HEK293 (cell line): ENCODE measurements at regions not wholly inside any gene's neighbourhood (a gene's known extent, or its start where the extent isn't known, plus 50 kb on each side); places are given as distances from the start of the nearest gene placed in this dataset.

Source experiments
- CTCF ChIA-PET: fragments of 350-600 bp; formaldehyde crosslinking; extraction: SDS; loops from one replicate; lab custom pipeline; 2021; ENCODE audit warnings: antibody characterized with exemption; lab: Yijun Ruan, JAX
- POLR2A ChIA-PET: fragments of 300-600 bp; formaldehyde crosslinking; extraction: SDS; loops from one replicate; lab custom pipeline; 2020; ENCODE audit warnings: antibody characterized with exemption, inconsistent platforms; lab: Yijun Ruan, JAX
- H3K27ac ChIP-seq: fragments of 200-500 bp; sonication (Bioruptor generic); 2 replicates; pipeline ENCODE4 v1.5.1; 2014; ENCODE audit warnings: low read depth, low read length, control low read depth, inconsistent platforms; ENCODE audit errors: extremely low read depth
- H3K36me3 ChIP-seq, 2 experiments: fragments of 200-500 bp in 1 of 2; sonication (Bioruptor generic) in 1 of 2; 1 replicate in 1 of 2; 2 replicates in 1 of 2; pipeline ENCODE4 v1.5.1; 2014 to 2017; ENCODE audit warnings: inconsistent platforms in 2 of 2, low read length in 2 of 2; ENCODE audit not compliant: control insufficient read depth in 2 of 2, insufficient read depth in 1 of 2
- H3K4me1 ChIP-seq: fragments of 200-500 bp; sonication (Bioruptor generic); 2 replicates; pipeline ENCODE4 v1.5.1; 2014; ENCODE audit warnings: mild to moderate bottlenecking, low read length, inconsistent platforms; ENCODE audit not compliant: control insufficient read depth, insufficient read depth
- H3K4me3 ChIP-seq: 2 replicates; pipeline ENCODE4 v1.5.1; 2011; ENCODE audit warnings: low read depth, mild to moderate bottlenecking, control low read depth, low read length, moderate library complexity
- H3K9me3 ChIP-seq: fragments of 200-500 bp; sonication (Bioruptor generic); 2 replicates; pipeline ENCODE4 v1.5.1; 2014; ENCODE audit warnings: low read depth, low read length, inconsistent platforms; ENCODE audit not compliant: control insufficient read depth, insufficient read depth
- ZBTB7A ChIP-seq: fragments of 450-650 bp; formaldehyde crosslinking; IDR thresholded peaks from 2 replicates; pipeline ENCODE4 v1.5.1; 2016; ENCODE audit warnings: low read depth, missing biosample characterization, missing genetic modification characterization
- ZBTB8A ChIP-seq: fragments of 450-650 bp; formaldehyde crosslinking; IDR thresholded peaks from 2 replicates; pipeline ENCODE4 v1.5.1; 2016; ENCODE audit warnings: missing biosample characterization, missing genetic modification characterization
- ZFP37 ChIP-seq: fragments of 450-650 bp; formaldehyde crosslinking; IDR thresholded peaks from 2 replicates; pipeline ENCODE4 v1.5.1; 2016; ENCODE audit warnings: missing biosample characterization, missing genetic modification characterization
- ZNF174 ChIP-seq: fragments of 450-650 bp; formaldehyde crosslinking; IDR thresholded peaks from 2 replicates; pipeline ENCODE4 v1.5.0; 2017; ENCODE audit warnings: missing biosample characterization, mild to moderate bottlenecking, missing genetic modification characterization
- ZNF214 ChIP-seq: fragments of 450-650 bp; formaldehyde crosslinking; IDR thresholded peaks from 2 replicates; pipeline ENCODE4 v1.5.1; 2017; ENCODE audit warnings: missing biosample characterization, mild to moderate bottlenecking, missing genetic modification characterization, borderline replicate concordance
- ZNF221 ChIP-seq: fragments of 450-650 bp; formaldehyde crosslinking; IDR thresholded peaks from 2 replicates; pipeline ENCODE4 v1.5.1; 2017; ENCODE audit warnings: missing biosample characterization, missing genetic modification characterization, borderline replicate concordance
- ZNF239 ChIP-seq: fragments of 450-650 bp; formaldehyde crosslinking; IDR thresholded peaks from 2 replicates; pipeline ENCODE4 v1.5.1; 2016; ENCODE audit warnings: missing biosample characterization, missing genetic modification characterization
- ZNF350 ChIP-seq: fragments of 450-650 bp; formaldehyde crosslinking; IDR thresholded peaks from 2 replicates; pipeline ENCODE4 v1.5.0; 2017; ENCODE audit warnings: missing biosample characterization, mild to moderate bottlenecking, missing genetic modification characterization
- ZNF354C ChIP-seq: fragments of 450-650 bp; formaldehyde crosslinking; IDR thresholded peaks from 2 replicates; pipeline ENCODE4 v1.5.1; 2016; ENCODE audit warnings: missing biosample characterization, missing genetic modification characterization, low read depth, borderline replicate concordance
- ZNF404 ChIP-seq: fragments of 450-650 bp; formaldehyde crosslinking; IDR thresholded peaks from 2 replicates; pipeline ENCODE4 v1.5.1; 2017; ENCODE audit warnings: missing biosample characterization, missing genetic modification characterization
- ZNF473 ChIP-seq: fragments of 450-650 bp; formaldehyde crosslinking; IDR thresholded peaks from 2 replicates; pipeline ENCODE4 v1.5.1; 2017; ENCODE audit warnings: missing biosample characterization, missing genetic modification characterization
- ZNF558 ChIP-seq: fragments of 450-650 bp; formaldehyde crosslinking; IDR thresholded peaks from 2 replicates; pipeline ENCODE4 v1.5.1; 2016; ENCODE audit warnings: missing biosample characterization, missing genetic modification characterization
- ZNF660 ChIP-seq: fragments of 450-650 bp; IDR thresholded peaks from 2 replicates; pipeline ENCODE4 v1.5.1; 2018; ENCODE audit warnings: missing biosample characterization, mild to moderate bottlenecking, missing genetic modification characterization
- ZNF670 ChIP-seq: fragments of 450-650 bp; formaldehyde crosslinking; IDR thresholded peaks from 2 replicates; pipeline ENCODE4 v1.5.1; 2016; ENCODE audit warnings: missing biosample characterization, missing genetic modification characterization, low read depth
- ZNF747 ChIP-seq: fragments of 450-650 bp; formaldehyde crosslinking; IDR thresholded peaks from 2 replicates; pipeline ENCODE4 v1.5.1; 2016; ENCODE audit warnings: missing biosample characterization, missing genetic modification characterization
- TF ChIP-seq, protein P1 (sequence below): IDR thresholded peaks from 2 replicates; pipeline ENCODE4 v1.6.1; 2011; ENCODE audit warnings: mild to moderate bottlenecking, low read depth, low read length, borderline replicate concordance
- TF ChIP-seq, protein P2 (sequence below): fragments of 450-650 bp; formaldehyde crosslinking; IDR thresholded peaks from 2 replicates; pipeline ENCODE4 v1.5.1; 2016; ENCODE audit warnings: missing biosample characterization, missing genetic modification characterization
- TF ChIP-seq, protein P3 (sequence below): fragments of 450-650 bp; formaldehyde crosslinking; IDR thresholded peaks from 2 replicates; pipeline ENCODE4 v1.5.1; 2016; ENCODE audit warnings: missing biosample characterization, missing genetic modification characterization
- TF ChIP-seq, protein P4 (sequence below): fragments of 450-650 bp; IDR thresholded peaks from 2 replicates; pipeline ENCODE4 v1.5.1; 2018; ENCODE audit warnings: missing biosample characterization, missing genetic modification characterization
- TF ChIP-seq, protein P5 (sequence below): fragments of 450-650 bp; formaldehyde crosslinking; IDR thresholded peaks from 2 replicates; pipeline ENCODE4 v1.5.1; 2016; ENCODE audit warnings: missing biosample characterization, missing genetic modification characterization

DNA sequence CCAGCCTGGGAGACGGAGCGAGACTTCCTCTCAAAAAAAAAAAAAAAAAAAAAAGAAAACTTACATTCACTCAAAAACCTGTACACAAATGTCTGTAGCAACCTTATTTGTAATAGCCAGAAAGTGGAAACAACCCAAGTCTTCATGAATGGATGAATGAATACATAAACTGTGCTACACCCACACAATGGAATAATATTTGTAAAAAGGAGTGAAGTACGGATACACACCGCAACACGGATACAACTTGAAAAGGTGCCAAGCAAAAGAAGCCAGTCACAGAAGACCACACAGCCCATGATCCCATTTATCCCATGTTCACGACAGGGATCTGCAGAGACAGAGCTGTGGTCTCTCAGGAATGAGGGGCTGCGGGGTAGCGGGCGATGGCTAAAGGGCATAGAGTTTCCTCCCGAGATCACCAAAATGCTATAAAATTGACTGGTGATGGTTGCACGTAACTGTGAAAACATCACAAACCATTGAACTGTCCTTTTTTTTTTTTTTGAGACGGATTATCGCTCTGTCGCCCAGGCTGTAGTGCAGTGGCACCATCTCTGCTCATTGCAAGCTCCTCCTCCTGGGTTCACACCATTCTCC is 76.2 kb upstream of the COL5A1 start:
- H3K4me1 ChIP-seq, result no peaks in the 10 kb centered on the region
- TF ChIP-seq, protein P1, sequence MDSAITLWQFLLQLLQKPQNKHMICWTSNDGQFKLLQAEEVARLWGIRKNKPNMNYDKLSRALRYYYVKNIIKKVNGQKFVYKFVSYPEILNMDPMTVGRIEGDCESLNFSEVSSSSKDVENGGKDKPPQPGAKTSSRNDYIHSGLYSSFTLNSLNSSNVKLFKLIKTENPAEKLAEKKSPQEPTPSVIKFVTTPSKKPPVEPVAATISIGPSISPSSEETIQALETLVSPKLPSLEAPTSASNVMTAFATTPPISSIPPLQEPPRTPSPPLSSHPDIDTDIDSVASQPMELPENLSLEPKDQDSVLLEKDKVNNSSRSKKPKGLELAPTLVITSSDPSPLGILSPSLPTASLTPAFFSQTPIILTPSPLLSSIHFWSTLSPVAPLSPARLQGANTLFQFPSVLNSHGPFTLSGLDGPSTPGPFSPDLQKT, result no peak
- TF ChIP-seq ZNF473, result no peak
- no peak for TF ChIP-seq ZBTB8A
- TF ChIP-seq, protein P2, sequence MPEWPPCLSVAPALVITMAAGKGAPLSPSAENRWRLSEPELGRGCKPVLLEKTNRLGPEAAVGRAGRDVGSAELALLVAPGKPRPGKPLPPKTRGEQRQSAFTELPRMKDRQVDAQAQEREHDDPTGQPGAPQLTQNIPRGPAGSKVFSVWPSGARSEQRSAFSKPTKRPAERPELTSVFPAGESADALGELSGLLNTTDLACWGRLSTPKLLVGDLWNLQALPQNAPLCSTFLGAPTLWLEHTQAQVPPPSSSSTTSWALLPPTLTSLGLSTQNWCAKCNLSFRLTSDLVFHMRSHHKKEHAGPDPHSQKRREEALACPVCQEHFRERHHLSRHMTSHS (tag by site-specific recombination), result no peak
- TF ChIP-seq, protein P3, sequence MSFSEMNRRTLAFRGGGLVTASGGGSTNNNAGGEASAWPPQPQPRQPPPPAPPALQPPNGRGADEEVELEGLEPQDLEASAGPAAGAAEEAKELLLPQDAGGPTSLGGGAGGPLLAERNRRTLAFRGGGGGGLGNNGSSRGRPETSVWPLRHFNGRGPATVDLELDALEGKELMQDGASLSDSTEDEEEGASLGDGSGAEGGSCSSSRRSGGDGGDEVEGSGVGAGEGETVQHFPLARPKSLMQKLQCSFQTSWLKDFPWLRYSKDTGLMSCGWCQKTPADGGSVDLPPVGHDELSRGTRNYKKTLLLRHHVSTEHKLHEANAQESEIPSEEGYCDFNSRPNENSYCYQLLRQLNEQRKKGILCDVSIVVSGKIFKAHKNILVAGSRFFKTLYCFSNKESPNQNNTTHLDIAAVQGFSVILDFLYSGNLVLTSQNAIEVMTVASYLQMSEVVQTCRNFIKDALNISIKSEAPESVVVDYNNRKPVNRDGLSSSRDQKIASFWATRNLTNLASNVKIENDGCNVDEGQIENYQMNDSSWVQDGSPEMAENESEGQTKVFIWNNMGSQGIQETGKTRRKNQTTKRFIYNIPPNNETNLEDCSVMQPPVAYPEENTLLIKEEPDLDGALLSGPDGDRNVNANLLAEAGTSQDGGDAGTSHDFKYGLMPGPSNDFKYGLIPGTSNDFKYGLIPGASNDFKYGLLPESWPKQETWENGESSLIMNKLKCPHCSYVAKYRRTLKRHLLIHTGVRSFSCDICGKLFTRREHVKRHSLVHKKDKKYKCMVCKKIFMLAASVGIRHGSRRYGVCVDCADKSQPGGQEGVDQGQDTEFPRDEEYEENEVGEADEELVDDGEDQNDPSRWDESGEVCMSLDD (tag by site-specific recombination), result no peak
- TF ChIP-seq ZNF354C (tag by site-specific recombination), result no peak
- no peaks in the 10 kb centered on the region for H3K9me3 ChIP-seq
- CTCF ChIA-PET, result interaction anchor here (1.1 kb wide), 1 partner anchor 116 kb away, joined by 4 read pairs; no protein-coding TSS in a partner anchor
- no peak overlapping the region for H3K4me3 ChIP-seq
- H3K36me3 ChIP-seq, result no peaks in the 10 kb centered on the region
- POLR2A ChIA-PET, result no interaction called here
- no peak overlapping the region for H3K27ac ChIP-seq

DNA sequence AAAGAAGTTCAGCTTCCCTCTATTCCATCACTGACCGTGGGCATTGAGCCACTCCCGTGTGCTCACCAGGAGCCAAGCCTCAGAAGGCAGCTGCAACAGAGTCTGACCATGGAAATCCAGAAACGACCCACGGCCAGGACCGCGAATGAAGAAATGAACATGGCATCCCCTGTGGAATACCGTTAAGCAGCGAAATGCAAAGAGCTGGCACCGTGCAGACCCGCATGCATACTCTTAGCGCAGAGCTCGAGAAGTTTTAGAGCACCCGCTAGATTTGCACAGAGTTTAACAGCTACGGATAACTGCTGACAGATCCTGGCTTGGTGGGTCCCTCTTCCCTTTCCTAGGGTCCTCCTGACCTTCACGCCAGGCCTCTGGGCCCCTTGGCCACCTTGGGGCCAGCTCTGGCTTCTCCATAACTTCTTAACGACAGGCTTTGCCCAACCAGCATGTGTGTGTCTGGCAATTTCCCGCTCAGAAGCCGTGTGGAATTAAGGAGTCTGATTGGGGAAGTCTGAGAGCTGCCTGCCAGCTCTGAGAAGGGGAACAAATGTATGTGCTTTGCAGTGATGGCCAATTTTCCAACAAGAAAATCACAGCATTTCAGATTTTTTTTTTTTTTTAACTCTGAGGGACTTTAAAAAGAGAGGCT is 75.3 kb upstream of the COL5A1 start:
- Histone ChIP-seq H3K9me3 (no peaks in the 10 kb centered on the region), H3K4me1 (no peaks in the 10 kb centered on the region)
- TF ChIP-seq ZNF404 (tag by site-specific recombination) (no peak), ZNF221 (tag by site-specific recombination) (no peak)
- TF ChIP-seq, protein P4, sequence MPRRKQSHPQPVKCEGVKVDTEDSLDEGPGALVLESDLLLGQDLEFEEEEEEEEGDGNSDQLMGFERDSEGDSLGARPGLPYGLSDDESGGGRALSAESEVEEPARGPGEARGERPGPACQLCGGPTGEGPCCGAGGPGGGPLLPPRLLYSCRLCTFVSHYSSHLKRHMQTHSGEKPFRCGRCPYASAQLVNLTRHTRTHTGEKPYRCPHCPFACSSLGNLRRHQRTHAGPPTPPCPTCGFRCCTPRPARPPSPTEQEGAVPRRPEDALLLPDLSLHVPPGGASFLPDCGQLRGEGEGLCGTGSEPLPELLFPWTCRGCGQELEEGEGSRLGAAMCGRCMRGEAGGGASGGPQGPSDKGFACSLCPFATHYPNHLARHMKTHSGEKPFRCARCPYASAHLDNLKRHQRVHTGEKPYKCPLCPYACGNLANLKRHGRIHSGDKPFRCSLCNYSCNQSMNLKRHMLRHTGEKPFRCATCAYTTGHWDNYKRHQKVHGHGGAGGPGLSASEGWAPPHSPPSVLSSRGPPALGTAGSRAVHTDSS (tag by site-specific recombination), result no peak
- TF ChIP-seq, all 188 proteins: peak for 0
- ChIA-PET POLR2A (no interaction called here), CTCF (interaction anchor here (0.6 to 1.1 kb wide), 2 partner anchors 117 to 634 kb away, joined by 3 to 4 read pairs; no protein-coding TSS in a partner anchor)
- Histone ChIP-seq H3K27ac (no peak overlapping the region), H3K4me3 (no peak overlapping the region), H3K36me3 (no peaks in the 10 kb centered on the region)

DNA sequence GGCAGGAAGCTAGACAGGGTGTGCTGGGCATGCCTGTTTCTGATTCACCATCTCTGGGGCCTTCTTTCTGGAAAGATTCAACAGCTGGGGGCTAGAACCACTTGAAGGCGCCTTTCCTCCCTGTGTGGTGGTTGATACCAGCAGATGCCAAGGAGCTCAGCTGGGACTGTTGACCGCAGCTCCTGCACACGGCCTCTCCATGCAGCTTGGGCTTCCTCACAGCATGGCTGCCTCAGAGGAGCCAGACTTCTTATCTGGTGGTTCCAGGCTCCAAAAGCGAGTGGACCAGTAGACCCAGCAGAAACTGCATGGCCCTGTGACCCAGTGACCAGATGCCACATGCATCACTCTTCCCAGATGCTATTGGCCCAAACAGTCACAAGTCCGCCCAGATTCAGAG is 74.7 kb upstream of the COL5A1 start:
- H3K9me3 ChIP-seq, result no peaks in the 10 kb centered on the region
- no peak overlapping the region for H3K27ac ChIP-seq
- H3K36me3 ChIP-seq, result no peaks in the 10 kb centered on the region
- no peaks in the 10 kb centered on the region for H3K4me1 ChIP-seq
- no peak overlapping the region for H3K4me3 ChIP-seq
- POLR2A ChIA-PET, result no interaction called here
- CTCF ChIA-PET, result interaction anchor here (0.6 to 1.1 kb wide), 2 partner anchors 118 to 154 kb away, joined by 3 to 4 read pairs; no protein-coding TSS in a partner anchor
- no peak for TF ChIP-seq ZNF558 (tag by site-specific recombination)
- TF ChIP-seq ZNF350 (tag by site-specific recombination), result no peak
- TF ChIP-seq ZNF214, result no peak
- TF ChIP-seq ZFP37, result no peak
- no peak for TF ChIP-seq ZNF174 (tag by site-specific recombination)
- TF ChIP-seq ZNF239 (tag by site-specific recombination), result no peak
- TF ChIP-seq ZNF670, result no peak
- TF ChIP-seq ZBTB7A, result no peak
- no peak for TF ChIP-seq ZNF660 (tag by site-specific recombination)
- TF ChIP-seq ZNF747 (tag by site-specific recombination), result no peak
- TF ChIP-seq, protein P5, sequence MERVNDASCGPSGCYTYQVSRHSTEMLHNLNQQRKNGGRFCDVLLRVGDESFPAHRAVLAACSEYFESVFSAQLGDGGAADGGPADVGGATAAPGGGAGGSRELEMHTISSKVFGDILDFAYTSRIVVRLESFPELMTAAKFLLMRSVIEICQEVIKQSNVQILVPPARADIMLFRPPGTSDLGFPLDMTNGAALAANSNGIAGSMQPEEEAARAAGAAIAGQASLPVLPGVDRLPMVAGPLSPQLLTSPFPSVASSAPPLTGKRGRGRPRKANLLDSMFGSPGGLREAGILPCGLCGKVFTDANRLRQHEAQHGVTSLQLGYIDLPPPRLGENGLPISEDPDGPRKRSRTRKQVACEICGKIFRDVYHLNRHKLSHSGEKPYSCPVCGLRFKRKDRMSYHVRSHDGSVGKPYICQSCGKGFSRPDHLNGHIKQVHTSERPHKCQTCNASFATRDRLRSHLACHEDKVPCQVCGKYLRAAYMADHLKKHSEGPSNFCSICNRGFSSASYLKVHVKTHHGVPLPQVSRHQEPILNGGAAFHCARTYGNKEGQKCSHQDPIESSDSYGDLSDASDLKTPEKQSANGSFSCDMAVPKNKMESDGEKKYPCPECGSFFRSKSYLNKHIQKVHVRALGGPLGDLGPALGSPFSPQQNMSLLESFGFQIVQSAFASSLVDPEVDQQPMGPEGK (tag by site-specific recombination), result no peak
